Activated CD8-positive, alpha-beta memory T cell treated with anti-CD3 and anti-CD28 coated beads for 1 hour (primary cell): ENCODE measurements at regions not wholly inside any gene's neighbourhood (a gene's known extent, or its start where the extent isn't known, plus 50 kb on each side); places are given as distances from the start of the nearest gene placed in this dataset.
"Not testable (repeated sequence)": the region's sequence is repeated elsewhere in the genome, so short reads cannot be mapped to it uniquely, and the experiment has no call there.

ENCODE experiments used
- DNase-seq, 2 donors: peaks; one replicate each; pipeline ENCODE4 v3.0.0-alpha.2; 2020; ENCODE audit warnings: low read depth in 1 of 2; ENCODE audit errors: extremely low read depth in 1 of 2

GRCh38 chr12:34402228-34402898 is 380.1 kb downstream of the ALG10 start:
- no peak for DNase-seq

- no peak for DNase-seq
These were observed 380.8 kb downstream of the ALG10 start for GRCh38 chr12:34402899-34403705.

DNA sequence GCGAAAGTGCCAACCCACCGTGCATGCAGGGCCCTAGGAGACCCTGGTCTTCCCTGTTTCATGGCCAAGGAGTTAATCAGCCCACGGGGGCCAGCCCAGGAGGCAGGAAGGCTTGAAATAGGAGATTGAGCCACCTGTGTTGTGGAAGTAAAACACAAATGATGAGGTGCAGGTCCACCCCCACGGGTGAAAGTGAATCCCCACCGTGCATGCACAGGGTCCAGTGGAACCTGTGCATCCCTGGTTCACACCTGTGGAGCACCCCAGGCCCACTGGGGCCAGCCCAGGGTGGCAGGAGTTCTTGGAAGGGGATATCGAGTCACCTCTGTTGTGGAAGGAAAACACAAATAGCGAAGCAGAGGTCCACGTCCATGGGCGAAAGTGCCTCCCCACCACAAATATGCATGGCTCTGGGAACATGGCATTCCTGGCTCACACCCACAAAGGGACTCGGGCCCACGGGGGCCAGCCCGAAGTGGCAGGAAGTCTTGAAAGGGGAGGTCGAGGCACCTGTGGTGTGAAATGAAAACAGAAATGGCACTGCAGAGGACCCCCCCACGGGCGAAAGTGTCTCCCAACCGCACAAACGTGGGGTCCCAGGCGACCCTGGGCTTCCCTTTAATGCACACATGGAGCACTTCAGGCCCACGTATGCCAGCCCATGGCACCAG is 381.5 kb downstream of the ALG10 start:
- no peak for DNase-seq

- DNase-seq, result no peak
These were observed 382.3 kb downstream of the ALG10 start for GRCh38 chr12:34404377-34405285.

DNA sequence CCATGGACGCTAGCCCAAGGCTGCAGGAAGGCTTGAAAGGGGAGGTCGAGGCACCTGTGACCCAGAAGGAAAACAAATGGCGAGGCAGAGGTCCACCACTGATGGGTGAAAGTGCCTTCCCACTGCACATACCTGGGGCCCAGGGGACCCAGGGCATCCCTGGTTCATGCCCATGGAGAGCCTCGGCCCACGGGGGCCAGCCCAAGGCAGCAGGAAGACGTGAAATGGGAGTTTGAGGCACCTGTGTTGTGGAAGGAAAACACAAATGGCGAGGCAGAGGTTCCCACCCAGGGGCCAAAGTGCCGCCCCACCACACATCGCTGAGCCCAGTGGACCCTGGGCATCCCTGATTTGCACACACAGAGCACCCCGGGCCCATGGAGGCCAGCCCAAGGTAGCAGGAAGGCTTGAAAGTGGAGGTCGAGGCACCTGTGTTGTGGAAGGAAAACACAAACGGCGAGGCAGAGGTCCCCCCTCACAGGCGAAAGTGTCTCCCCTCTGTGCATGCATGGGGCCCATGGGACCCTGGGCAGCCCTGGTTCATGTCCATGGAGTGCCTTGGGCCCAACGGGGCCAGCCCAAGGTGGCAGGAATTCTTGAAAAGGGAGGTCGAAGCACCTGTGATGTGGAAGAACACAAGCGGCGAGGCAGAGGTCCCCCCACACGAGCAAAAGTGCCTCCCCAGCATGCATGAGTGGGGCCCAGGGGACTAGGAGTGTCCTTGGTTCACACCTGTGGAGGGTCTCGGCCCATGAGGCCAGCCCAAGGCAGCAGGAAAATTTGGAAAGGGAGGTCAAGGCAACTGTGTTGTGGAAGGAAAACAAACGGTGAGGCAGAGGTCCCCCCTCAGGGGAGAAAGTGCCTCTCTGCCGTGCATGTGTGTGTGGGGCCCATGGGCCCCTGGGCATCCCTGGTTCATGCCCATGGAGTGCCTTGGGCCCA is 383.3 kb downstream of the ALG10 start:
- no peak for DNase-seq

DNA sequence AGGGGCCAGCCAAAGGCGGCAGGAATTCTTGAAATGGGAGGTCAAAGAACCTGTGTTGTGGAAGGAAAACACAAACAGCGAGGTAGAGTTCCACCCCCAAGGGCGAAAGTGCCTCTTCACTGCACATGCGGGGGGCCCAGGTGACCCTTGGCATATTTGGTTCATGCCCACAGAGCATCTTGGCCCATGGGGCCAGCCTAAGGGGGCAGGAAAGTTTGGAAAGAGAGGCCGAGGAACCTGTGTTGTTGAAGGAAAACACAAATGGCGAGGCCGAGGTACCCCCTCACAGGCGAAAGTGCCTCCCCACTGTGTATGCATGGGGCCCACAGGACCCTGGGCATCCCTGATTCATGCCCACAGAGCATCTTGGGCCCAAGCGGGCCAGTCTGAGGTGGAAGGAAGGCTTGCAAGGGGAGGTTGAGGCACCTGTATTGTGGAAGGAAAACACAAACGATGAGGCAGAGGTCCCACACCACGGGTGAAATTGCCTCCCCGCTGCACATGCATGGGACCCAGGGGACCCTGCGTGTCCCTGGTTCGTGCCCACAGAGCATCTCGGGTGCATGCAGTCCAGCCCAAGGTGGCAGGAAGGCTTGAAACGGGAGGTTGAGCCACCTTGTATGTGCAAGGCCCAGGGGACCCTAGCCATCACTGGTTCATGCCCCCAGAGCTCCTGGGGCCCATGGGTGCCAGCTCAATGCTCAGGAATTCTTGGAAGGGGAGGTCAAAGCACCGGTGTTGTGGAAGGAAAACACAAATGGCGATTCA is 384.1 kb downstream of the ALG10 start:
- DNase-seq, result no peak

DNA sequence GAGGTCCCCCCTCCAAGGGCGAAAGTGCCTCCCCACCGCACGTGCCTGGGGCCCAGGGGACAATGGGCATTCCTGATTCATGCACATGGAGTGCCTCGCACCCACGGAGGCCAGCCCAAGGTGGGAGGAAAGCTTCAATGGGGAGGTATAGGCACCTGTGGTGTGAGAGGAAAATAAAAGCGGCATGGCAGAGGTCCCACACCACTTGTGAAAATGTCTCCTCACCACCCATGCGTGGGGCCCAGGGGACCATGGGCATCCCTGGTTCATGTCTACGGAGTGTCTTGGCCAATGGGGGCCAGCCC is 384.7 kb downstream of the ALG10 start:
- DNase-seq, result no peak

DNA sequence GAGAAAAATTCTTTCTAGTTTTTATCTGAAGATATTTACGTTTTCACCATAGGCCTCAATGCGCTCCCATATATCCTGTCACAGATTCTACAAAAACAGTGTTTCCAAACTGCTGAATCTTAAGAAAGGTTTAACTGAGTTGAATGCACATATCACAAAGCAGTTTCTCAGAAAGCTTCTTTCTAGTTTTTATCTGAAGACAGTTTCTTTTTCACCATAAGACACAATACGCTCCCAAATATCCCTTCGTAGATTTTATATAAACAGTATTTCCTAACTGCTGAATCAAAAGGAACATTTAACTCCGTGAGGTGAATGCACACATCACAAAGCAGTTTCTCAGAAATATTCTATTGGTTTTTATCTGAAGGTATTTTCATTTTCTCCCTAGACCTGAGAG is 385.5 kb downstream of the ALG10 start:
- DNase-seq, result no peak

DNA sequence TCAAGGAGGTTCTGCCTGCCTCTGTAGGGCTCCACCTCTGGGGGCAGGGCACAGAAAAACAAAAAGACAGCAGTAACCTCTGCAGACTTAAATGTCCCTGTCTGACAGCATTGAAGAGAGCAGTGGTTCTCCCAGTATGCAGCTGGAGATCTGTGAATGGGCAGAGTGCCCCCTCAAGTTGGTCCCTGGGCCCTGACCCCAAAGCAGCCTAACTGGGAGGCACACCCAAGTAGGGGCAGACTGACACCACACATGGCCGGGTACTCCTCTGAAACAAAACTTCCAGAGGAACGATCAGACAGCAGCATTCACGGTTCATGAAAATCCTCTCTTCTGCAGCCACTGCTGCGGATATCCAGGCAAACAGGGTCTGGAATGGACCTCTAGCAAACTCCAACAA is 409.2 kb downstream of the ALG10 start:
- not testable (repeated sequence) for DNase-seq
